IPS DF 6.9 (cell line): ENCODE measurements at regions not wholly inside any gene's neighbourhood (a gene's known extent, or its start where the extent isn't known, plus 50 kb on each side); places are given as distances from the start of the nearest gene placed in this dataset.

ENCODE experiments used
- DNase-seq: peaks from one replicate; pipeline ENCODE4 v3.0.0-alpha.2; 2013; ENCODE audit warnings: low read depth, low spot score
- H3K27ac ChIP-seq: one replicate; pipeline ENCODE4 v1.5.1; 2013; ENCODE audit warnings: low read length, control low read depth
- H3K27me3 ChIP-seq: 2 replicates; pipeline ENCODE4 v1.6.1; 2013; ENCODE audit warnings: mild to moderate bottlenecking, low read length; ENCODE audit not compliant: control insufficient read depth, insufficient read depth
- H3K36me3 ChIP-seq: 2 replicates; pipeline ENCODE4 v1.6.1; 2013; ENCODE audit warnings: low read length; ENCODE audit not compliant: control insufficient read depth, insufficient read depth
- H3K4me1 ChIP-seq: 2 replicates; pipeline ENCODE4 v1.6.1; 2013; ENCODE audit warnings: low read length; ENCODE audit not compliant: control insufficient read depth, insufficient read depth
- H3K4me3 ChIP-seq: 2 replicates; pipeline ENCODE4 v1.5.1; 2013; ENCODE audit warnings: mild to moderate bottlenecking, low read length
- H3K9me3 ChIP-seq: 2 replicates; pipeline ENCODE4 v1.6.1; 2013; ENCODE audit warnings: low read length, inconsistent platforms; ENCODE audit not compliant: control insufficient read depth, insufficient read depth
- WGBS: extraction: QIAGEN DNeasy Blood & Tissue Kit; methylation state at CpG from one replicate; pipeline ENCODE4 v1.1.7; 2013; ENCODE audit warnings: mixed read lengths, missing lambda C conversion rate; ENCODE audit not compliant: insufficient read length, insufficient coverage; 5-methylcytosine and 5-hydroxymethylcytosine counted together

DNA sequence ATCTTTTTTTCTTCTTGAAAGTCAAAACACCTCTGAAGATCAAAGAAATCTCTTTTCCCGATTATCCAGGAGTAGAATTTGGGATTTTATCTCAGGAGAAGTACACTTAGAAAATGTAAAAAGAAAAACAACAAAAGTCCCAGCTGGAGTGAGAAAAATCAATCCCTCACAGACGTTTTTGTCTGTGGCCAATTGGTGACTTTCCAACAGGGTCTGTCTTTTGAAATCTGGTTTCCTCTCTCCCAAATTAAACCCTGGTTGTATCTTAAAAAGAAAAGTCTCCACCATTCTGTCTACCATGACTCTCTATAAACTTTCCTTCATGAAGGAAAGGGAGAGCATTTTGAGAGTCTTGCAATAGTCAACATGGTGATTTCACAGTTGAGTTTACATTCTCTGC lies 88.1 kb downstream of the DACT1 start:
- Histone ChIP-seq H3K27me3 (no peaks in the 10 kb centered on the region), H3K4me3 (no peak overlapping the region), H3K4me1 (no peaks in the 10 kb centered on the region), H3K36me3 (no peaks in the 10 kb centered on the region), H3K27ac (no peak overlapping the region), H3K9me3 (no peaks in the 10 kb centered on the region)
- WGBS, result no CpG with 5 or more reads among the region's 2 CpGs
- no peak for DNase-seq

GRCh38 chr14:58730792-58731464 lies 93.2 kb downstream of the DACT1 start:
- H3K27me3 ChIP-seq, result no peaks in the 10 kb centered on the region
- DNase-seq, result no peak
- no CpG with 5 or more reads among the region's 5 CpGs for WGBS
- no peaks in the 10 kb centered on the region for H3K4me1 ChIP-seq
- no peak overlapping the region for H3K4me3 ChIP-seq
- no peak overlapping the region for H3K27ac ChIP-seq
- H3K36me3 ChIP-seq, result no peaks in the 10 kb centered on the region
- H3K9me3 ChIP-seq, result no peaks in the 10 kb centered on the region

- no peak overlapping the region for H3K4me3 ChIP-seq
- H3K27me3 ChIP-seq, result no peaks in the 10 kb centered on the region
- H3K27ac ChIP-seq, result no peak overlapping the region
- no peaks in the 10 kb centered on the region for H3K36me3 ChIP-seq
- DNase-seq, result no peak
- no CpG with 5 or more reads among the region's 2 CpGs for WGBS
- H3K9me3 ChIP-seq, result no peaks in the 10 kb centered on the region
- no peaks in the 10 kb centered on the region for H3K4me1 ChIP-seq
Measured at GRCh38 chr14:58731465-58732293, 93.9 kb downstream of the DACT1 start.

- no peaks in the 10 kb centered on the region for H3K9me3 ChIP-seq
- DNase-seq, result no peak
- no peak overlapping the region for H3K27ac ChIP-seq
- H3K4me3 ChIP-seq, result no peak overlapping the region
- H3K4me1 ChIP-seq, result no peaks in the 10 kb centered on the region
- H3K36me3 ChIP-seq, result no peaks in the 10 kb centered on the region
- H3K27me3 ChIP-seq, result no peaks in the 10 kb centered on the region
Measured at GRCh38 chr14:58732387-58732786, 94.6 kb downstream of the DACT1 start.

GRCh38 chr14:58733451-58734208 lies 95.9 kb downstream of the DACT1 start:
- H3K4me1 ChIP-seq, result no peaks in the 10 kb centered on the region
- WGBS, result no CpG with 5 or more reads among the region's 1 CpG
- no peak for DNase-seq

GRCh38 chr14:58735596-58735995 lies 97.8 kb downstream of the DACT1 start:
- Histone ChIP-seq H3K27ac (no peak overlapping the region), H3K27me3 (no peaks in the 10 kb centered on the region), H3K36me3 (no peaks in the 10 kb centered on the region), H3K4me1 (no peaks in the 10 kb centered on the region), H3K4me3 (no peak overlapping the region), H3K9me3 (no peaks in the 10 kb centered on the region)
- DNase-seq, result no peak
- WGBS, result no CpG with 5 or more reads among the region's 4 CpGs

More at GRCh38 chr14:58733451-58734208, 95.9 kb downstream of the DACT1 start:
- no peaks in the 10 kb centered on the region for H3K27me3 ChIP-seq
- H3K36me3 ChIP-seq, result no peaks in the 10 kb centered on the region
- no peak overlapping the region for H3K4me3 ChIP-seq
- H3K27ac ChIP-seq, result no peak overlapping the region
- H3K9me3 ChIP-seq, result no peaks in the 10 kb centered on the region

- H3K27ac ChIP-seq, result no peak overlapping the region
- WGBS, result no CpG with 5 or more reads among the region's 4 CpGs
- no peak overlapping the region for H3K4me3 ChIP-seq
- no peaks in the 10 kb centered on the region for H3K36me3 ChIP-seq
- H3K9me3 ChIP-seq, result no peaks in the 10 kb centered on the region
- DNase-seq, result no peak
- no peaks in the 10 kb centered on the region for H3K4me1 ChIP-seq
- H3K27me3 ChIP-seq, result no peaks in the 10 kb centered on the region
Measured at GRCh38 chr14:58736606-58737005, 98.8 kb downstream of the DACT1 start.

DNA sequence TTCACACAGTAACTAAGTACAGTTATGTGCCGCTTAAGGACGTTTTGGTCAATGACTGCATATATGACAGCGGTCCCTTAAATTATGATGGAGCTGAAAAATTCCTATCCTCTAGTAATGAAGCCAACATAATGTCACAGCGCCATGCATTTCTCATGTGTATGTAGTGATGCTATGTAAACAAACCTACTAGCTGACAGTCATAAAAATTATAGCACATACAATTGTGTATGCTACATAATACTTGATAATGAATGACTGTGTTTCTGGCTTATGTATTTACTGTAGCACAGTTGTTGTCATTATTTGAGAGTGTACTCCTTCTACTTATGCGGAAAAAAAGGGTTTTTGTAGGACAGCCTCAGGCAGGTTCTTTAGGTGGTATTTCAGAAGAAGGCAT lies 99.7 kb downstream of the DACT1 start:
- H3K27me3 ChIP-seq, result no peaks in the 10 kb centered on the region
- H3K36me3 ChIP-seq, result no peaks in the 10 kb centered on the region
- no peak overlapping the region for H3K27ac ChIP-seq
- H3K4me1 ChIP-seq, result no peaks in the 10 kb centered on the region
- H3K4me3 ChIP-seq, result no peak overlapping the region
- no peaks in the 10 kb centered on the region for H3K9me3 ChIP-seq
- DNase-seq, result no peak
- WGBS, result no CpG with 5 or more reads among the region's 5 CpGs

GRCh38 chr14:58738189-58738836 lies 100.6 kb downstream of the DACT1 start:
- WGBS, result no CpG with 5 or more reads among the region's 3 CpGs
- Histone ChIP-seq H3K4me1 (no peaks in the 10 kb centered on the region), H3K27me3 (no peaks in the 10 kb centered on the region), H3K36me3 (no peaks in the 10 kb centered on the region), H3K27ac (no peak overlapping the region), H3K4me3 (no peak overlapping the region), H3K9me3 (no peaks in the 10 kb centered on the region)
- no peak for DNase-seq

DNA sequence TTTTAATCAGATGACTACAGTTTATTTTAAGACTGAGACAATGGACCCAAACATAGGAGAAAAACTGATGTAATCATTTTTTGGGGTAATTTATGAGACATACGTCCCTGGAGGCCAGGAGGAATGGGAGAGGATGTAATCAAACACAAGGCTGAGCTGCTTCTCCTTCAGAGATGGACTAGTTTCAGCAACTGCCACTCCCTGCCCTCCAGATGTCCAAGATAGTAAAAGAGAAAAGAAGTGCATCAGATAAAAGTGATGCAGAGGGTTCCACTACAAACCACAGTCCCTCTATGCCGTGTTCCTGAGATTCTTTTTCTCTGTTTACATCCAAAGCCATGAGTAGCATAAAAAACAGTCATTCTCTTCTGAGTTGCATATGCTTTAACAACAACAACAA lies 101.1 kb downstream of the DACT1 start:
- no peak for DNase-seq
- no peaks in the 10 kb centered on the region for H3K4me1 ChIP-seq
- WGBS, result no CpG with 5 or more reads among the region's 2 CpGs
- no peaks in the 10 kb centered on the region for H3K9me3 ChIP-seq
- H3K4me3 ChIP-seq, result no peak overlapping the region
- no peaks in the 10 kb centered on the region for H3K36me3 ChIP-seq
- no peak overlapping the region for H3K27ac ChIP-seq
- no peaks in the 10 kb centered on the region for H3K27me3 ChIP-seq
